HG03342 (cell line): ENCODE measurements at regions not wholly inside any gene's neighbourhood (a gene's known extent, or its start where the extent isn't known, plus 50 kb on each side); places are given as distances from the start of the nearest gene placed in this dataset.
"Not testable (repeated sequence)": the region's sequence is repeated elsewhere in the genome, so short reads cannot be mapped to it uniquely, and the experiment has no call there.

Experiments
- ATAC-seq: cut with Tn5 transposase; IDR thresholded peaks from one replicate; pipeline ENCODE4 v1.9.1; 2021; ENCODE audit warnings: mild to moderate bottlenecking, moderate library complexity; ENCODE audit not compliant: unreplicated experiment

DNA sequence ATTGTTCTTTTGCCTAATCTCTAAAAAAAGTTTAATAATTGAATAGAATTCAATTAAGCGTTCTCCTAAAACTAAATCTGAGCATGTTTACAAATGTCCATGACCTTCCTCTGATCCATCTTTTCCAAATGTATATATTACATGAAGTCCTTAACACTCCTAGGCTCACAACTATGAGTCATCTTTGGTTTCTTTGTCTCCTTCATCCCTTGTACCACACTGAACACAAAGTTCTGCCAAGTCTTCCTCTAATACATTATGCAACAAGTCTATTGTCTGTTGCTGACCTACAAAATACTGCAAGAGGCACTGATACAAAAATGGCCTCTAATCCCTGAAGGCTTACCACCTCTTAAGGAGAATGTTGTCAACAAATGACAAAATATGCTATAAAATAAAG lies 550.2 kb downstream of the PYDC2 start:
- no peak for ATAC-seq

DNA sequence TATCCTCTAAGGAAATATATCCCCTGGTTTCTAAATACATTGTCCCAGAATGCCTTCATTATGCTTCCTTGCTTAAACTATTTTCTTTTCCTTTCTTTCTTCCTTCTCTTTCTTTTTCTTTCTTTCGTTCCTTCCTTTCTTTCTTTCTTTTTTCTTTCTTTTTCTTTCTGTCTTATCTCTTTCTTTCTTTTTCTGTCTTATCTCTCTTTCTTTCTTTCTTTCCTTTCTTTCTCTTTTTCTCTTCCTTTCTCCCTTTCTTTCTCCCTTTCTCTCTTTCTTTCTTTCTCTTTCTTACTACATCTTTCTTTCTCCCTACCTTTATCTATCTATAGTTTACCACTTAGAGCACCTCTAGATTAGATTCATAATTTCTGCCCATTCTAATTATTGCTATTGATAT lies 552.1 kb downstream of the PYDC2 start:
- no peak for ATAC-seq

DNA sequence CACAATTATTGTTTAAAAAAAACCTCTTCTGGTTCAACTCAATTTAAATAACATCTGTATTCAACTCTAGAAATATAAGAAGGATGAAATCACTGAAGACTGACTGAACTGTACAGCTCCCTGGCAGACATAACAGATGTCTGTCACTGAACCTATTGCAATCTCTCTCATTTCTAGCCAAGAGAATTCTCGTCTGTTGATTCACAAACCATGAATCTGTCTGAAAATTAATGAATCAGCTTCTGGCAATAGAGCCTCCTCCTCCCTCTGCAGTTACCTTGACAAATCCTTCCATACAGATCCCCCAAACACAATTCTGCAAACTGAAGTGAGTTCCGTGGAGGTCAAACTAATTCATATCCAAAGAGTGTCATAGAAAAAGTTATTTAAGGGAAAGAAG lies 561.4 kb downstream of the PYDC2 start:
- ATAC-seq = no peak

DNA sequence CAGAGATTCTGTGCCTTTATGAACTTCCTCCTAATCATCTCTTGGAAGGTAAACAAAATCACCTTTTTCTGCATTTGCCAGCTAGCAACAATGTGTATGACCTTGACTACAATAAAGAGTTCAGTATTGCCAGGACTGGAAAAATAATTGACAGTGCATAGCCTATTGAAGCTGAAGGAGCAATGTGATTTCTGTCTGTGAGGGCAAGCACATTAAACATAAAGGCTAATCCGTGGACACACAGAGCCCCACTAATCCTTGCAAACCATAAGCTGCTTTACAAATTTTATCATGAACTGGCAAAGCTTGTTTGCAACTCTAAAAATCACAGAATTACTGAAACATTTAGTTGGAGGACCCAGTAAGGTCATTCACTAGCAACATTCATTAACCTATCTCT lies 563.8 kb downstream of the PYDC2 start:
- no peak for ATAC-seq

DNA sequence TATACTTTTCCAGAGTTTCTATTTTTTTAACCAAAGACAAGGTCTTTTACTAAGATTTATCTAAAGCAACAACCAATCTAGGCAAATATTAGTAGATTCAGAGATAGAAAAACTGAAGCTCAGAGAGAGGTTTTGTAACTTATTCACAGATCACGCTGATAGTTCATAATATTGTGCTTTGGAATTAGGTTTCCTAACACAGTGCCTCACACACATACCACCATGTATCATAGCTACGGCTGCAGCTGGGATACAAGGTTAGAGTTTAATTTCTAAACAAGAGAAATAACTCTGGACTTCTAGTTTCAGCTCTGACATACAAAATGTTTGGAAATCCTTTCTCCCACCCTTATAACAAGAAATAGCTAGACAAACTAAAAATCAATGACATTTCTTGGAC lies 565.7 kb downstream of the PYDC2 start:
- no peak for ATAC-seq

DNA sequence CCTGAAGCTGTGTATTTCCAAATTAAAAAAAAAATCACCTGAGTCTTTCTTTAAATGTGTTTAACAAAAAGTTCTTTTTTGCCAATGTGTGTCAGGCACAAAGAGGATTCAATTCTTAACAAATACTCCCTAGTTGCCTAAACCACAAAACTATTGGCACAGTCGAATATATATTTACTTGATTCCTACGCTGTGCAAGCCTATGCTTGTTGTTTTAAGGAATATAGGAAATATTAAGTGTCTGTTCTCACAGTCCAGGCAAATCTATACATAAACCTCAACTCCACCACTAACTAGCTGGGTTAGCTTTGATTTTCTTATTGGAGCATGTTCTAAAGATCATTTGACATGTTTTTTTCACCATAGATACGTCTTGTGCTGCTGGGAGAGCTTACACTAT lies 571.0 kb downstream of the PYDC2 start:
- ATAC-seq = no peak

DNA sequence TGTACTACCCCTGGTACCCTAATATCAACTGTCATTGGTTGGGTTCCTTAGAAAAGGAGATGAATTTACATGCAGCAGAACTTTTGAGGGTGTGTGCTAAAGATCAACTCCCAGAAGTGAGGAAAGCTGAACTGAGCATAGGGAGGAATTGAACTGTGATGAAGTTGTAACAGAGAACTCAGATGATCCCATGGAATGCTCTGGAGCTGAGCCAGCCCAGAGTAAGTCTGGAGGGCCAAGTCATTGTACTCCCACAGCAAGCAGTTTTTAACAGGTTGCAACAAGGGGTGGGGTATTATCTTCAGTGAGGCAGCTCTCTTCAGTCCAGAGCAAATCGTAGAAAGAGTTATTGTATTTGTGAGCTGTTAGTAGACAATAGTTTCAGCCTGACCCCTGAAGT lies 572.3 kb downstream of the PYDC2 start:
- no peak for ATAC-seq

DNA sequence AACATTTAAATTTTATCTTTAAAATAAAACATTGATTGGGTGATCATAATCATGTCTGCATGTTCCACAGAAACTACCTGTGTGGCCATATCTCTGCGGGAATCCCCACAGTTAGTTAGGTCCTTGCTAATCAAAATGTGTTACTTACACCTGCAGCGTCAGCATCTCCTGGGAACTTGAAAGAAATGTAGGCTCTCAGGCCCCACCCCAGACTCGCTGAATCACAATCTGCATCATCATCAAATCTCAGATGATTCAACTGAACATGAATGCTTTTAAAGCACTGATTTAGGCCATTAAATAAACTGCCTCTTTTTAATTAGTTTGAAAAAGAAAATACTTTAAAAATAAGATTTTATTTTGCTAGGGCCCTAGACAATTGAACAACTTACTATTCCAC lies 577.8 kb downstream of the PYDC2 start:
- ATAC-seq = no peak

DNA sequence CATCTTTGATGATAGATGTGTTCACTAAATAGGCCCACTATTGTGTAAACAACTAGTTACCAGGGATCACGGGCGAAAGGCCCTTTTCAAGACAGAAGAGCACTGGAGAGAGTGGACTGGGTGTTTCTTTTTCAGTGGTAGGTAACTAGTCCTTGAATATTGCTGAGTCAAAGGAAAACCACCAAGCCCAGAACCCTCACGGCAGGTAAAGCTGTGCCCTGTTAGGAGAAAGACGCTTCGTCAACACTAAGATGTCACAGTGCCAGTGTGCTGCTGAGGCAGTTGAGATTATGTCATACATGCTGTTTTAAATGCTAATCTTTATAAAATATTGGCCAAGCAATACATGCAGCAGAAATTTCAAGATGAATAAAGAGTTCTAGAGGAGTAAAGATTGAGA lies 578.6 kb downstream of the PYDC2 start:
- no peak for ATAC-seq

DNA sequence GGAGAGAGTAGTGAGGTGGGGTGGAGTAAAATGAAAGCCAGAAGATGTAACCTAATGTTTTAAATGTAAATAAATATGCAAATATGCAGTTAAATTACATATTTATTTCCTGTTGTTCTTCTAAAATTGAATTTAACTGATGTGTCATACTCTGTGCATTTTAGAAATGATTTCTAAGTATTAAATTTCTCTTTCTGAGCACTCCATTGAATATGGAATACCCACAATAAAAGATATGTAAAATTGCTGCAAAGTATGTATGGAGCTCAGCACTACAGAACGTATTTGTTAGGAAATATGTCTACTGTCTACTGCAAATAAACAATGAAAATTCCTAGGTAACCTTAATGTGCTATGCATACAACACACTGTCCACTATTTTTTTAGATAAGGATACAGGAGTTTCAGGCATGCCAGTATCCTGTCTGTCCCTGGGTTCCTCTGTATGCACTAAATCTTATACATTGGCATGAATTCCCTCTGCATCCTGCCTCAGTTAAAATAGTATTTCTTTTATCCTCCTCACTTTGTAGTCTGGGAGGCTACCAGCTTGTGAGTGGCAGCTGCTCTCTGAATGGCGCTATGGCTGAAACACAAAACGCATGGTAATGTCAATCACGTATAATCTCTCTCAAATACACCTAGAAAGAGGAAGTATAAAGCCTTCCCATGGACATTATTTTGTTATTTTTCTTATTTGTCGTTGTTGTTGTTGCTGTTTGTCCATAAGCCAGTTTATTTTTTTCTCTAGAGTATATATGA lies 579.5 kb downstream of the PYDC2 start:
- ATAC-seq = no peak

DNA sequence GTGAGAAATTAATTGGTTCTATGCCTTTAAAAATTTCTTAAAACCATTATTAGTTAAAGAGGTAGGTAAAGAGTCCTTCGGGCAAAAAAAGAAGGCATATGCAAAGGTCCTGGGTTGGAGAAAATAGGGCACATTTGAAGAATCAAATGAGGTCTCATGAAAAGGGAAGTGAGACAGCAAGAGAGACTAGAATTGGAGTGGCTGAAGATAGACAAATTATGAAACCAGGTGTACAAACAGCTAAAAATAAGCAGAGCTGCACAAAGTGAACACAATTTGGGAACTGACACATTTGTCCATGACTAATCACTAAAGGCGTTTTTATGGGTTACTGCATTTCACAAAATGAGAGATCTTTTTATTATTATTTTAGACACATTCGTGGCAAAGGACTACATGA lies 581.2 kb downstream of the PYDC2 start:
- peak; percentile 98 for ATAC-seq

DNA sequence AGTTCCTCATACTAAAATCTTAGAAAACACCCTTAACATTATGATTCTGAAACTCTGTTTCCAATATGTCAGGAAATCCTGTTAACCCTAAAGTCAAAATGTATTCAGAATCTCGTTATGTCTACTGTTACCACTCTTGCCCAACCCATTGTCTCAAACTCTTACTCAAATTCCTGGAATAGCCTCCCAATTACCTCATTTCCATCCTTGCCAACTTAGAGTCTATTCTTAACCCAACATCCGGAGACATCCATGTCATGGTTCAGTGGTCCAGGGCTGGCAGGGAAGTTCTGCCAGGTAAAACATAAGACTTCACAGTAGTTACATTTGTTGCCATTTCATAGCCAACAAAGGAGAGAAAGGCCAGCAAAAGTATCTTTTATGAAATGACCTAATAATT lies 593.9 kb downstream of the PYDC2 start:
- ATAC-seq = no peak

DNA sequence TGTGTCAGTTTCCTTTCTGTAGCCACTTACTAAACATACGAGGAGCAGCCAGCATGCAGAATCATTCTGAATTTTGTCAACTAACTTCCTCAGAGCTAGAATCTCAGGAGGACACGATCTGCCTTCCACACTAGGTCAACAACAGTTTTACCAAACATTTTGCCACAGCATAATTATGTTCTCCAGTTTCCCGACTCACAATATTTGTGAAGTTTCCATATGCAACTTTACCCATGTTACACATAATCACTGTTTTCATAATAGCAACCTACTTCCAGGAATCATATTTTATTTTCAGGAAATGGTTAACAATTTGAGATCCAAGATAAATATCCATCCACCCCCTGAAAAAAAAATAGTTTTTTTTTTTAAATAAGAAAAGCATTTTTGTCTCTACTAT lies 595.0 kb downstream of the PYDC2 start:
- ATAC-seq = no peak

DNA sequence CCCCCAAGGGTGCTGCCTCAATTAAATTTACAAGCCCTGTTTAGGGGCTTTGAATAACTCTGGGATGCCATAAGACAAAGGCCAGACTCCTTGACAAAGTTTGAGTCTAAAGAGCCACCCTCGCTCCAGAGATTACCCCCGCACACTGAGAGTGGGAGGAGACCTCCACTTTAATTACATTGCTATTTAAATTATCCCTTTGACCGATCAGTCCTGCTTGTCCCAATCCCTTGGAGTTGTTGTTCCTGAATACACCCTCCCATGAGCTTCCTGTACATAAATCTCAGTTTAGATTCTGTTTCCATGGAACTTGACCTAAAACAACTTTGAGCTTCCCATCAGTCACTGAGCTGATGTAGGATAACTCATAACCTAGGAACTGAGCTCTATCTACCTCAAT lies 596.3 kb downstream of the PYDC2 start:
- no peak for ATAC-seq

DNA sequence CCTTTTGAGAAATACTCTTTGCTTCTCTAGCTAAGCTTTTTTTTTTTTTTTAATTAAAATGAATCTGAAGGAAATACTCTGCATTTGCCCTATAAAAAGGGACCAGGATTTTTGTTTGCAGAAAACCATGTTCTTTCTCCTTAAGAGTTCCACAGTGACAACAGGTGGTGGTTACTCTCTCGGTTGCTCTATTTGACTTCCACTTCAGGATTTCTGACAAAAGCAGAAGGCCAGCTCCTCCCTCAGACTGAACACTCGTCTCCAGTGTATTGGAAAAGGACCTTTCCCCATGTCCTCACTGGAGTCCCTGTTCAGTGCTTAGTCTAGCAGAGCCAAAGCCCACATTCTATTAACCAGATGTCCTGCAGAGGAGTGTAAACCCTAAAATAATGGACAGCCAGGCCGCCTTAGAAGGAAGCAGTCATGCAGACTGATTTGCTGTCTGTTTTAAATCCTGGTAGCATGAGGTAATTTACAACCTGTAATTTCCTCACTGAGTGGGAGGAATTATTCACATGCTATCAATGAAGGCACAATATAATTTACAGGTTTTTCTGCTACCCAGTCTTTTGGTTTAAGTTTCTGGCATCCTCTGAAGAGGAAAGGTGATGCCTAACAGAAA lies 599.3 kb downstream of the PYDC2 start:
- ATAC-seq = no peak

DNA sequence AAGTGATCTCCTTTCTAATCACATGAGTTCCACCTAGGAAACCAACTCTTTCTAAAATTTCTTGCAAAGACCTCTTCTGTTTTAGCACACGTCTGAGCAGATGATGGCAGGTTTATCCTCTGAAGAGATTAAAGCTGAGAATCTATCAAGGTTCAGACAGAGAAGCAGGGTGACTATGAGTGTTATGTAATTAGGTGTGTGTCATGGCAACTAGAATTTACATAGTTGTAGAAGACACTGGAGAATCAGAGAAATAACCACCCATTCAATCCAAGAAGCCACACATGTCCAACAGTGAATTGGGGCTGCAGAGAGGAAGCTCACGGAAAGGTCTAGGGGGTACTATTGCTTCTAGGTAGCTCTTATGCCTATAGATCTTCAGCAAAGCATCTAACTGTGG lies 600.5 kb downstream of the PYDC2 start:
- ATAC-seq = no peak

DNA sequence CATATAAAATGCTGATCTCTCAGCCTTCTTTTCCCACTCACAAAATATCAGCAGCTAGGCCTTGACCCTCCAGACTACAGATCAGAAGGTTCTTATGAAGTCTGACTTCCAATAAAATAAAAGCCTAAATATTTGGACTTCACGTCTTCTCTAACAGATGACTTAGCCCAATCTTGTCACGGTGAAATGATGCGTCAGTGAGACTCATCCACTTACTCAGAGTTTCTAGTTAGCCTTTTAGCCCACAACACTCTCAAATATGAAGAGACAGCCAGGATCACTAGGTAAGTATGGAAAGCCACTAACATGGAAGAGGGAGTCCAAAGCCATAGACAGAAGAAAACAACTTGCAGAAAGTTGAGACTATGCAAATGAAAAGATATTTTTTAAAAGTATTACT lies 601.2 kb downstream of the PYDC2 start:
- ATAC-seq = no peak

DNA sequence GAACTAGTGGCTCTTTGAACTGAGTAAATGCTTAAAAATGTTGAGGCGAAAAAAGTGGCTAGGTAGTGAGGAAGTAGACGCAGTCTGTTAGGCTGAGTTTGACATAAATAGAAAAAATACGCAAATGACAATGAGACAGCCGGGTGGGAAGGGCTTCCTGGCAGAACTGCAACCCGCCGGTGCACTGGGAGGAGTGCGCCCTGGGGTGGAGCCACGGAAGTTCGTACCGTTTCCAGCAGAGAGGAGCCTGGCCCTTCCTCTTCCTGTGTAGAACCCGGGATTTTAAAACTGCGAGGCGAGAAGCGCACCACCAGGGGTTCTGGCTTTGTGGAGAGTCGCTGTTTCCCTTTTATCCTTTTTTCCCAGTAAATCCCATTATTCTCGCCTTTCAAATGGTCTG lies 602.6 kb downstream of the PYDC2 start:
- ATAC-seq = peak; percentile 92

DNA sequence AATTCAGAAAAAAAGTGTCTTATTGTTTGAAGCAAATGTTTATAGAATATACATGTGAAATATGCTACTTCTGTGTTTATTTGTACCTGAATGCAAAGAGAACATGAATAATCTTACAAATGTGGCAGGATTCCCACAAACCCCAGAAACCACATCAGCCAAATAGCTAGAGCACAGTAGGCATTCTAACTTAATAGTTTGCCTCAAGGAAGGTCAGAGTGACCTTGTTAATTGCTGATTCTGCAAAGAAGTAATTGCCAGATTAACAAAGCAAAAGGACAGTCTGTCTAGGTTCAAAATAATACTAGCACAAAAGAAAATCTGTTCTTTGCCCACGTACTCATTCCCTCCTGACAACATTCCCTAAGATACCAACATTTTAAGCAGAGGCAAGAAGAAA lies 604.0 kb downstream of the PYDC2 start:
- ATAC-seq = no peak

DNA sequence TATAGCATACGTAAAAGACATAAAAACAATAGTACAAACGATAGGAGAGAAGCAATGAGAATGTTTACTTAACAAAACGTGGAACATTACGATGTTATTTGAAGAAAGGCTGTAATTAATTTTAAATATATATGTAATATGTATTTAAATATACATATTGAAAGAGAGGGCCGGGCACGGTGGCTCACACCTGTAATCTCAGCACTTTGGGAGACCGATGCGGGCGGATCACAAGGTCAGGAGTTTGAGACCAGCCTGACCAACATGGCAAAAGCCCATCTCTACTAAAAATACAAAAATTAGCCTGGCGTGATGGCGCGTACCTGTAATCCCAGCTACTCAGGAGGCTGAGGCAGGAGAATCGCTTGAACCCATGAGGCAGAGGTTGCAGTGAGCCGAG lies 605.3 kb downstream of the PYDC2 start:
- not testable (repeated sequence) for ATAC-seq

DNA sequence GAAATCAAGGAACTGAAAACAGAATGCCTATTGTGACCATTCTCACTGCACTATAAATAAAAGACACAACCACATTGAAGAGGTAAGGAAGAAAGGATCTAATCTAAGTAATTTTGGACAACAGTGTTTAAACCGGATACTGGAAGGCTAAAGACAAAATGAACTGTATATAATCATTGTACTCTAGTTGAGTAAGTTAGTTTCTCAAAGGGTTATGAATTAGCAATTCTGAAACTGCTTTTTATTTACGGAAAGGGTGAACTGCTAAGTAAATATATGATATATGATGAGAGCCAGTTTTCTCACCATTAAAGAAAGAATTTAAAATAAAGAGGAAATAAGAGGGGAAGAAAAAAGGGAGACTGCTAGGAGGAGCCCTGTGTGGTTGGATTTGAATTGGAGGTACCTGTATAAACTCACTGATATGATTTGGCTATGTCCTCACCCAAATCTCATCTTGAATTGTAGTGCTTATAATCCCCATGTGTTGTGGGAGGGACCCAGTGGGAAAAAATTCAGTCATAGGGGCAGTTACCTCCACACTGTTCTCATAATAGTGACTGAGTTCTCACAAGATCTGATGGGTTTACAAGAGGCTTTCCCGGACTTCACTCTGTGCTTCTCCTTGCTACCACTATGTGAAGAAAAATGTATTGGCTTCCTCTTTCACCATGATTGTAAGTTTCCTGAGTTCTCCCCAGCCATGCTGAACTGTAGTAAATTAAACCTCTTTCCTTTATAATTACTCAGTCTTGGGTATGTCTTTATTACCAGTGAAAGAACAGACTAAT lies 607.7 kb downstream of the PYDC2 start:
- peak; percentile 77 for ATAC-seq
